ENCODE measurements at regions not wholly inside any gene's neighbourhood (a gene's known extent, or its start where the extent isn't known, plus 50 kb on each side); places are given as distances from the start of the nearest gene placed in this dataset.
A peak's percentile ranks its signal among the peaks of the same experiment; 100 is the strongest.

DNA sequence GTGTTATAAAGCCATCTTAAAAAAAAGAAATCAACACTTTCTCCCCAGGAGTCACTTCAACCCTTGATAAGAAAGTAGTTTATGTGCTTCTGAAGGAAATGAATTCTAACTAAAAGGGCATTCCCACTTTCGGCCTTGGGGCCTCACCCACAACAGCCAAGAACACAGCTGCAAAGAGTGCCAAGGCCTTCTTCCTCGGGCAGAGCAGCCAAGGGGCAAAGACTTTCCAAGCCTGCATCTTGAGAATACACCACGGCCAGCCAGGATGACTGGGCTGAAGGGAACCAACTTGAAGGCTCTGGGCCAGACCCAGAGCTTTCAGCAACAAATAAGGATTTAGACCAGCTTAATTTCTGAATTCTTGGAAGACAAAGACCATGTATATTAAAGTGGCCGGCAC lies 60.4 kb upstream of the FOXN3 start:
- Histone ChIP-seq H3K4me3 (no peak overlapping the region), H3K9me3 (no peaks in the 10 kb centered on the region), H3K27me3 (no peaks in the 10 kb centered on the region), H3K27ac (peak overlapping the region; percentile 6 to 59), H3K36me3 (no peaks in the 10 kb centered on the region), H3K4me1 (peaks cover 0 to 16% of the 10 kb centered on the region in 2 donors)
- TF ChIP-seq, protein P1, sequence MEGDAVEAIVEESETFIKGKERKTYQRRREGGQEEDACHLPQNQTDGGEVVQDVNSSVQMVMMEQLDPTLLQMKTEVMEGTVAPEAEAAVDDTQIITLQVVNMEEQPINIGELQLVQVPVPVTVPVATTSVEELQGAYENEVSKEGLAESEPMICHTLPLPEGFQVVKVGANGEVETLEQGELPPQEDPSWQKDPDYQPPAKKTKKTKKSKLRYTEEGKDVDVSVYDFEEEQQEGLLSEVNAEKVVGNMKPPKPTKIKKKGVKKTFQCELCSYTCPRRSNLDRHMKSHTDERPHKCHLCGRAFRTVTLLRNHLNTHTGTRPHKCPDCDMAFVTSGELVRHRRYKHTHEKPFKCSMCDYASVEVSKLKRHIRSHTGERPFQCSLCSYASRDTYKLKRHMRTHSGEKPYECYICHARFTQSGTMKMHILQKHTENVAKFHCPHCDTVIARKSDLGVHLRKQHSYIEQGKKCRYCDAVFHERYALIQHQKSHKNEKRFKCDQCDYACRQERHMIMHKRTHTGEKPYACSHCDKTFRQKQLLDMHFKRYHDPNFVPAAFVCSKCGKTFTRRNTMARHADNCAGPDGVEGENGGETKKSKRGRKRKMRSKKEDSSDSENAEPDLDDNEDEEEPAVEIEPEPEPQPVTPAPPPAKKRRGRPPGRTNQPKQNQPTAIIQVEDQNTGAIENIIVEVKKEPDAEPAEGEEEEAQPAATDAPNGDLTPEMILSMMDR (IDR thresholded peaks at IDR 0.05) = no peak
- DNase-seq (ENCODE audit: low spot score) = no peak

- no peaks in the 10 kb centered on the region for H3K36me3 ChIP-seq
- H3K4me1 ChIP-seq = peaks cover 0 to 16% of the 10 kb centered on the region in 2 donors
- H3K27me3 ChIP-seq = no peaks in the 10 kb centered on the region
- TF ChIP-seq, protein P1 (IDR thresholded peaks at IDR 0.05) = no peak
- no peak for DNase-seq (ENCODE audit: low spot score)
- H3K9me3 ChIP-seq = no peaks in the 10 kb centered on the region
- no peak overlapping the region for H3K27ac ChIP-seq
- H3K4me3 ChIP-seq = no peak overlapping the region
These were observed 59.4 kb upstream of the FOXN3 start for GRCh38 chr14:89476354-89476896.

GRCh38 chr14:89474464-89474863 lies 57.4 kb upstream of the FOXN3 start:
- Histone ChIP-seq H3K4me3 (no peak overlapping the region), H3K27me3 (no peaks in the 10 kb centered on the region), H3K36me3 (no peaks in the 10 kb centered on the region), H3K9me3 (no peaks in the 10 kb centered on the region), H3K4me1 (peaks cover 0 to 24% of the 10 kb centered on the region in 2 donors), H3K27ac (no peak overlapping the region)
- TF ChIP-seq, protein P1 (IDR thresholded peaks at IDR 0.05) = no peak
- DNase-seq (ENCODE audit: low spot score) = no peak

- Histone ChIP-seq H3K4me3 (no peak overlapping the region), H3K4me1 (peaks cover 0 to 25% of the 10 kb centered on the region in 2 donors), H3K27ac (peak overlapping the region; percentile 21 to 26), H3K36me3 (no peaks in the 10 kb centered on the region), H3K9me3 (no peaks in the 10 kb centered on the region), H3K27me3 (no peaks in the 10 kb centered on the region)
- DNase-seq (ENCODE audit: low spot score) = no peak
- TF ChIP-seq, protein P1 (IDR thresholded peaks at IDR 0.05) = no peak
These were observed 57.0 kb upstream of the FOXN3 start for GRCh38 chr14:89473989-89474388.

DNA sequence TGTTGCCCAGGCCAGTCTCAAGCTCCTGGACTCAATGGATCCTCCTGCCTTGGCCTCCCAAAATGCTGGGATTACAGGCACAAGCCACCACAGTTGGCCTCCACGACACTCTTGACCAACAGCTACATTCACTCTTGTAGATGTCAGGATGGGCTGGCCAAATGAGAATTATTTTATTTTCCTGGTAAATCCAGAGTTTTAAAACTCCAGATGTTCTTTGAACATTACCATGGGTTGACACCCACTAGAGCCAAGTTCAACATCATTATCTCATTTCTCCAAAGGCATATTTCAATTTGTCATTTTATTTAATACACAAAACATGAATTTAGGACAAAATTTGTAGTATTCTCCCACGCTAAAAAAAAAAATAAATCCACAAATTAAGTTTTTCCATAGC lies 56.5 kb upstream of the FOXN3 start:
- H3K9me3 ChIP-seq = no peaks in the 10 kb centered on the region
- no peak for DNase-seq (ENCODE audit: low spot score)
- H3K36me3 ChIP-seq = no peaks in the 10 kb centered on the region
- TF ChIP-seq, protein P1 (IDR thresholded peaks at IDR 0.05) = no peak
- H3K27me3 ChIP-seq = no peaks in the 10 kb centered on the region
- peaks cover 0 to 25% of the 10 kb centered on the region in 2 donors for H3K4me1 ChIP-seq
- H3K4me3 ChIP-seq = no peak overlapping the region
- H3K27ac ChIP-seq = peak overlapping the region in 1 of 2 donors; percentile 26

GRCh38 chr14:89470401-89470800 lies 53.4 kb upstream of the FOXN3 start:
- TF ChIP-seq, protein P1 (IDR thresholded peaks at IDR 0.05) = no peak
- Histone ChIP-seq H3K4me3 (no peak overlapping the region), H3K36me3 (no peaks in the 10 kb centered on the region), H3K27me3 (no peaks in the 10 kb centered on the region), H3K9me3 (no peaks in the 10 kb centered on the region), H3K27ac (peak overlapping the region in 1 of 2 donors; percentile 27), H3K4me1 (peaks cover 0 to 15% of the 10 kb centered on the region in 2 donors)
- DNase-seq (ENCODE audit: low spot score) = no peak
